ENCODE measurements at regions not wholly inside any gene's neighbourhood (a gene's known extent, or its start where the extent isn't known, plus 50 kb on each side); places are given as distances from the start of the nearest gene placed in this dataset.

DNA sequence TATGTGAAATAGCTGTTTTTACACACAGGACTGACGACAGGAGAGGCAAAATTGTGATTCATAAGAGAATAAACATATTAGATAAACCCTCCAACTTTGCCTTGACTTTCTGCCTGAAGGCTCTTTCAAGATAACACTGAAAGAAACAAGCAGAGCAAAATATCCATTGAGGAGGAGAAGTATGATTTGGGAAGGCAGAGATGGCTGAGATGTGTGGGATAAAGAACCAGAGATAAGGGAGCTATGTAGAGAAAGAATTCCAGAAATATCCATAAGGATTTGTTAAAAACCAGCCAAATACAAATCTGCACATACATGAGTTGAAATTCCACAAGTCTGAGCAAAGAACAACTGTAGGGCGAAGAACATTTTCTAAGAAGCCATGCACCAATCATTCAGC is 1064.7 kb downstream of the PLA2G4A start:
- WGBS, 2 donors = 60 to 68% methylated on average over 2 of the region's 2 CpGs
- TF ChIP-seq, protein P1, sequence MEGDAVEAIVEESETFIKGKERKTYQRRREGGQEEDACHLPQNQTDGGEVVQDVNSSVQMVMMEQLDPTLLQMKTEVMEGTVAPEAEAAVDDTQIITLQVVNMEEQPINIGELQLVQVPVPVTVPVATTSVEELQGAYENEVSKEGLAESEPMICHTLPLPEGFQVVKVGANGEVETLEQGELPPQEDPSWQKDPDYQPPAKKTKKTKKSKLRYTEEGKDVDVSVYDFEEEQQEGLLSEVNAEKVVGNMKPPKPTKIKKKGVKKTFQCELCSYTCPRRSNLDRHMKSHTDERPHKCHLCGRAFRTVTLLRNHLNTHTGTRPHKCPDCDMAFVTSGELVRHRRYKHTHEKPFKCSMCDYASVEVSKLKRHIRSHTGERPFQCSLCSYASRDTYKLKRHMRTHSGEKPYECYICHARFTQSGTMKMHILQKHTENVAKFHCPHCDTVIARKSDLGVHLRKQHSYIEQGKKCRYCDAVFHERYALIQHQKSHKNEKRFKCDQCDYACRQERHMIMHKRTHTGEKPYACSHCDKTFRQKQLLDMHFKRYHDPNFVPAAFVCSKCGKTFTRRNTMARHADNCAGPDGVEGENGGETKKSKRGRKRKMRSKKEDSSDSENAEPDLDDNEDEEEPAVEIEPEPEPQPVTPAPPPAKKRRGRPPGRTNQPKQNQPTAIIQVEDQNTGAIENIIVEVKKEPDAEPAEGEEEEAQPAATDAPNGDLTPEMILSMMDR (IDR thresholded peaks at IDR 0.05) = no peak
- no peak for TF ChIP-seq POLR2A (IDR thresholded peaks at IDR 0.05)
- intact Hi-C loops (cut with DNase I) = no loop called here
- H3K9me3 ChIP-seq = no peaks in the 10 kb centered on the region
- no peaks in the 10 kb centered on the region for H3K27me3 ChIP-seq
- no peak for DNase-seq
- H3K27ac ChIP-seq = no peak overlapping the region
- H3K36me3 ChIP-seq = no peaks in the 10 kb centered on the region
- H3K4me3 ChIP-seq (replicated peaks in 1 of 3) = no peak overlapping the region
- H3K4me1 ChIP-seq = no peaks in the 10 kb centered on the region

DNA sequence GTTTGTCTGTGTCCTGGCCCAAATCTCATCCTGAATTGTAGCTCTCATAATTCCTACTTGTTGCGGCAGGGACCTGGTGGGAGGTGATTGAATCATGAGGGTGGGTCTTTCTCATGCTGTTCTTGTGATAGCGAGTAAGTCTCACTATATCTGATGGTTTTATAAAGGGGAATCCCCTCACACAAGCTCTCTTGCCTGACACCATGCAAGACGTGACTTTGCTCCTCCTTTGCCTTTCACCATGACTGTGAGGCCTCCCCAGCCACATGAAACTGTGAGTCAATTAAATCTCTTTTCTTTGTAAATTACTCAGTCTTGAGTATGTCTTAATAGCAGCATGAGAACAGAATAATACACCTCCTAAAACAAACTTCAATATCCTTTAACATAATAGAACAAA is 1065.6 kb downstream of the PLA2G4A start:
- DNase-seq = no peak
- TF ChIP-seq, protein P1 (IDR thresholded peaks at IDR 0.05) = no peak
- no peak for TF ChIP-seq POLR2A (IDR thresholded peaks at IDR 0.05)
- Histone ChIP-seq H3K4me1 (no peaks in the 10 kb centered on the region), H3K9me3 (no peaks in the 10 kb centered on the region), H3K36me3 (no peaks in the 10 kb centered on the region), H3K27ac (no peak overlapping the region), H3K27me3 (no peaks in the 10 kb centered on the region), H3K4me3 (replicated peaks in 1 of 3) (no peak overlapping the region)
- intact Hi-C loops (cut with DNase I) = no loop called here
- 87 to 92% methylated on average over 3 of the region's 3 CpGs for WGBS, 2 donors

- Histone ChIP-seq H3K27me3 (no peaks in the 10 kb centered on the region), H3K27ac (no peak overlapping the region), H3K36me3 (no peaks in the 10 kb centered on the region), H3K9me3 (no peaks in the 10 kb centered on the region), H3K4me1 (no peaks in the 10 kb centered on the region), H3K4me3 (replicated peaks in 1 of 3) (no peak overlapping the region)
- intact Hi-C loops (cut with DNase I) = no loop called here
- TF ChIP-seq POLR2A (IDR thresholded peaks at IDR 0.05) = no peak
- TF ChIP-seq, protein P1 (IDR thresholded peaks at IDR 0.05) = no peak
- DNase-seq = no peak
- WGBS, 2 donors = 88 to 89% methylated on average over 1 of the region's 1 CpG
Measured at GRCh38 chr1:187903223-187903622, 1074.5 kb downstream of the PLA2G4A start.

DNA sequence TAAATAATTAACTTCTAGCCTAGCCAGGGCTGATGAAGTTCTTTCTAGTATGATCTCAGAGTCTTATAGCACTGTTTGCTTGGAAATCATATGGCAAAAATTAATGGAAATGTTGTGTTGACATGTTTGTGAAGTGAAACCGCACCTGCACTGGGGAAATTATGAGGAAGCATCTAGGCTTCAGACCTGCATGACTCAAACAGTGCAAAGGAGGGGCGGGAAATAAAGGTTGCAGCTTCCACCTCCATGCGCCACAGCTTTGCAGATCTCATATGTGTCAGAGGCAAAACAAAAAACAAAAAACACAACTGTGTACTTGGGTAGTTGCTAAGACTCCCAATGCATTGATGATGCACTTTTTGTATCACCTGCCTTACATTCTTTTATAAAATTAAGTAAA is 1080.6 kb downstream of the PLA2G4A start:
- 80 to 85% methylated on average over 3 of the region's 3 CpGs for WGBS, 2 donors
- TF ChIP-seq, protein P1 (IDR thresholded peaks at IDR 0.05) = no peak
- no peak for TF ChIP-seq POLR2A (IDR thresholded peaks at IDR 0.05)
- H3K27me3 ChIP-seq = no peaks in the 10 kb centered on the region
- no peaks in the 10 kb centered on the region for H3K9me3 ChIP-seq
- H3K27ac ChIP-seq = no peak overlapping the region
- no peaks in the 10 kb centered on the region for H3K4me1 ChIP-seq
- intact Hi-C loops (cut with DNase I) = no loop called here
- DNase-seq = no peak
- H3K36me3 ChIP-seq = no peaks in the 10 kb centered on the region
- no peak overlapping the region for H3K4me3 ChIP-seq (replicated peaks in 1 of 3)

- Histone ChIP-seq H3K4me3 (replicated peaks in 1 of 3) (no peak overlapping the region), H3K27ac (no peak overlapping the region), H3K4me1 (no peaks in the 10 kb centered on the region), H3K27me3 (no peaks in the 10 kb centered on the region), H3K36me3 (no peaks in the 10 kb centered on the region), H3K9me3 (no peaks in the 10 kb centered on the region)
- TF ChIP-seq POLR2A (IDR thresholded peaks at IDR 0.05) = no peak
- intact Hi-C loops (cut with DNase I) = no loop called here
- DNase-seq = no peak
Measured at GRCh38 chr1:187911820-187912219, 1083.1 kb downstream of the PLA2G4A start.

- TF ChIP-seq POLR2A (IDR thresholded peaks at IDR 0.05) = no peak
- TF ChIP-seq, protein P1 (IDR thresholded peaks at IDR 0.05) = no peak
- H3K4me3 ChIP-seq (replicated peaks in 1 of 3) = no peak overlapping the region
- DNase-seq = no peak
- no peaks in the 10 kb centered on the region for H3K9me3 ChIP-seq
- intact Hi-C loops (cut with DNase I) = no loop called here
- H3K27me3 ChIP-seq = no peaks in the 10 kb centered on the region
- 96 to 100% methylated on average over 1 of the region's 1 CpG for WGBS, 2 donors
- no peaks in the 10 kb centered on the region for H3K4me1 ChIP-seq
- H3K27ac ChIP-seq = no peak overlapping the region
- H3K36me3 ChIP-seq = no peaks in the 10 kb centered on the region
Measured at GRCh38 chr1:187920976-187921375, 1092.2 kb downstream of the PLA2G4A start.
